Activated T-cell treated with anti-CD3 and anti-CD28 coated beads, Interleukin-2, amount 50 U/mL, for 72 hours (primary cell): ENCODE measurements at regions not wholly inside any gene's neighbourhood (a gene's known extent, or its start where the extent isn't known, plus 50 kb on each side); places are given as distances from the start of the nearest gene placed in this dataset.

Experiments
- ATAC-seq, 2 donors: fragments of 150-1000 bp; cut with Tn5 transposase; replicated peaks in 1 of 2; 2 replicates each; pipeline ENCODE4 v1.10.0; 2021; ENCODE audit warnings: moderate library complexity in 2 of 2, mild to moderate bottlenecking in 1 of 2
- DNase-seq, 2 donors: peaks; one replicate each; pipeline ENCODE4 v3.0.0; 2021 to 2022; ENCODE audit warnings: mixed read lengths in 1 of 2
- H3K27ac Mint-ChIP-seq: one replicate; pipeline ENCODE4 v1.8.0; 2022; ENCODE audit warnings: mild to moderate bottlenecking, moderate library complexity, mixed read lengths
- H3K27me3 Mint-ChIP-seq: one replicate; pipeline ENCODE4 v1.8.0; 2022; ENCODE audit warnings: low read depth, mixed read lengths
- H3K36me3 Mint-ChIP-seq, 2 donors: one replicate each; pipeline ENCODE4 v1.8.0; 2022; ENCODE audit warnings: mixed read lengths in 2 of 2, mild to moderate bottlenecking in 1 of 2; ENCODE audit not compliant: insufficient read depth in 2 of 2
- H3K4me1 Mint-ChIP-seq: one replicate; pipeline ENCODE4 v1.8.0; 2022; ENCODE audit warnings: low read depth, mixed read lengths
- H3K4me3 Mint-ChIP-seq, 2 donors: one replicate each; pipeline ENCODE4 v1.8.0; 2022; ENCODE audit warnings: mild to moderate bottlenecking in 2 of 2, mixed read lengths in 2 of 2, moderate library complexity in 2 of 2
- H3K9me3 Mint-ChIP-seq, 2 donors: one replicate each; pipeline ENCODE4 v1.8.0; 2022; ENCODE audit warnings: mixed read lengths in 2 of 2

GRCh38 chr6:6808343-6808742 lies 219.8 kb downstream of the LY86 start:
- H3K27ac Mint-ChIP-seq, result no peak overlapping the region
- H3K9me3 Mint-ChIP-seq, result no peaks in the 10 kb centered on the region
- H3K4me1 Mint-ChIP-seq, result peaks cover 32% of the 10 kb centered on the region
- peaks cover 32% of the 10 kb centered on the region for H3K27me3 Mint-ChIP-seq
- ATAC-seq, result no peak
- no peak for DNase-seq
- H3K4me3 Mint-ChIP-seq, result no peak overlapping the region
- H3K36me3 Mint-ChIP-seq, result no peaks in the 10 kb centered on the region

- H3K9me3 Mint-ChIP-seq, result no peaks in the 10 kb centered on the region
- H3K4me3 Mint-ChIP-seq, result no peak overlapping the region
- H3K27me3 Mint-ChIP-seq, result peaks cover 31% of the 10 kb centered on the region
- no peak overlapping the region for H3K27ac Mint-ChIP-seq
- no peak for DNase-seq
- H3K36me3 Mint-ChIP-seq, result no peaks in the 10 kb centered on the region
- peaks cover 26% of the 10 kb centered on the region for H3K4me1 Mint-ChIP-seq
- no peak for ATAC-seq
Measured at GRCh38 chr6:6808915-6809314, 220.4 kb downstream of the LY86 start.

DNA sequence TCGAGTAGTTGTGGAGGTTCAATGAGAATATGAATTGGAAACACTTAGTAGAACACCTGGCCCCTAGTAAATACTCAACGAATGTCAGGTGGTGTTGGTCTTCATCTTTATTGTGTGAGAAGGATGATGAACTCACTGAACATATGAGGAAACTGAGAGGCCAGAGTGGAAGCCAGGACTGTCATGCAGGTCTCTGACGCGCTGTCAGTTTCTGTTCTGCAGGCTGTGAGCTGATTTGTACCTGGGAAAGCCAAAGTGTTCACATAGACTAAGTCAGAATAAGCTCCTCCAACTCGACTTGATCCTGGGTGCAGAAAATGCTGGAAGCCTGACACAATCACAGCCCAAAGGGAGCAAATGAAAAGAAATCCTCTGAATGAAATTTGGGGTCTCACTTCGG lies 222.2 kb downstream of the LY86 start:
- Mint-ChIP-seq H3K4me1 (peaks cover 17% of the 10 kb centered on the region), H3K27me3 (peaks cover 23% of the 10 kb centered on the region), H3K9me3 (no peaks in the 10 kb centered on the region), H3K27ac (no peak overlapping the region), H3K36me3 (no peaks in the 10 kb centered on the region), H3K4me3 (peak overlapping the region; percentile 82 to 88)
- ATAC-seq (peak; percentile 44), DNase-seq (no peak)

GRCh38 chr6:6811128-6812009 lies 222.8 kb downstream of the LY86 start:
- peak in 1 of 2 donors; percentile 23 for DNase-seq
- Mint-ChIP-seq H3K4me3 (peak overlapping the region; percentile 82 to 88), H3K36me3 (no peaks in the 10 kb centered on the region), H3K27me3 (peaks cover 22% of the 10 kb centered on the region), H3K27ac (peak overlapping the region; percentile 8), H3K4me1 (peaks cover 17% of the 10 kb centered on the region), H3K9me3 (no peaks in the 10 kb centered on the region)
- peak; percentile 57 to 89 for ATAC-seq

DNA sequence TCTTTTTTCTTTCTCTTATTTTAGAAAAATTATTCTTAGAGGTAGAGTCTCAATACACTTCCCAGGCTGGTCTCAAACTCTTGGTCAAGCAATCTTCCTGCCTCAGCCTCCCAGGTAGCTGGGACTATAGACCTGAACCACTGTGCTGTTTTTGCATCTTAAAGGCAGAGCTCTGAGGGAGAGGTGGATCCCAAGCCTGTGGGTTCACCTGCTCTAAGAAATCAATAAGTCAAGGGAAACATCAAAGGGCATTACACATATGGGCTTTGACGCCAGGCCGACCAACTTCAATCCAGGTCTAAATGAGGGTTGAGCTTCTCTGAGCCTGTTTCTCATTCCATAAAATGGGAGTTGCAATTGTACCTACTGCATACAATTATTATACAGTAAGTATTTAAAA lies 223.9 kb downstream of the LY86 start:
- DNase-seq (no peak), ATAC-seq (no peak)
- Mint-ChIP-seq H3K27me3 (peaks cover 14% of the 10 kb centered on the region), H3K27ac (no peak overlapping the region), H3K9me3 (no peaks in the 10 kb centered on the region), H3K4me1 (peaks cover 17% of the 10 kb centered on the region), H3K36me3 (no peaks in the 10 kb centered on the region), H3K4me3 (no peak overlapping the region)

- ATAC-seq (no peak), DNase-seq (no peak)
- Mint-ChIP-seq H3K27me3 (peaks cover 10% of the 10 kb centered on the region), H3K9me3 (no peaks in the 10 kb centered on the region), H3K4me3 (no peak overlapping the region), H3K4me1 (peaks cover 13% of the 10 kb centered on the region), H3K27ac (no peak overlapping the region), H3K36me3 (no peaks in the 10 kb centered on the region)
Measured at GRCh38 chr6:6815732-6816131, 227.2 kb downstream of the LY86 start.

GRCh38 chr6:6816716-6817115 lies 228.2 kb downstream of the LY86 start:
- DNase-seq (no peak), ATAC-seq (no peak)
- peaks cover 9% of the 10 kb centered on the region for H3K27me3 Mint-ChIP-seq
- no peak overlapping the region for H3K4me3 Mint-ChIP-seq
- no peaks in the 10 kb centered on the region for H3K9me3 Mint-ChIP-seq
- no peak overlapping the region for H3K27ac Mint-ChIP-seq
- no peaks in the 10 kb centered on the region for H3K36me3 Mint-ChIP-seq
- peaks cover 3% of the 10 kb centered on the region for H3K4me1 Mint-ChIP-seq

DNA sequence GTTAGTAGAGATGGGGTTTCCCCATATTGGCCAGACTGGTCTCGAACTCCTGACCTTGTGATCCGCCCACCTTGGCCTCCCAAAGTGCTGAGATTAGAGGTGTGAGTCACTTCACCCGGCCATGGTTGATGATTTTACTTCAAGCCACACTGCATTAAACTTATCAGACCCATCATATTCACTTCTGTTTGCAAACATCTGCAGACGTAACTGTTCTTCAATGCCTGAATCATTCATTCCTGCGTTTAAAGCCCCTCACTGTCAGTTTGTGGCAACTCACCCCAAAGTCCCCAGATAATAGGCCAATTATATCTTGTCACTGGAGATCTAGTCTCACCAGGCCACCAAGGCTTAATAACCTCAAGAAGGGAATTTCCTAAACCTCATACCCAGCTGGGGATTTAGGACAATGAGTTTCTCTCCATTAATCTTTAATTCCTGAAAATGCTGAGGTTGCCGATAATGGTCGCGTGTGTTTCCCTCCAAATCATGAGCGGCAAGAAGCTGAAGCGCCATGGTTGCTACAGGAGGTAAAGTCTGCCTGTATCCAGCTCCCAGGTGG lies 229.6 kb downstream of the LY86 start:
- Mint-ChIP-seq H3K4me1 (no peaks in the 10 kb centered on the region), H3K36me3 (no peaks in the 10 kb centered on the region), H3K4me3 (no peak overlapping the region), H3K27ac (no peak overlapping the region), H3K9me3 (no peaks in the 10 kb centered on the region), H3K27me3 (peaks cover 9% of the 10 kb centered on the region)
- ATAC-seq, result no peak
- DNase-seq, result no peak

DNA sequence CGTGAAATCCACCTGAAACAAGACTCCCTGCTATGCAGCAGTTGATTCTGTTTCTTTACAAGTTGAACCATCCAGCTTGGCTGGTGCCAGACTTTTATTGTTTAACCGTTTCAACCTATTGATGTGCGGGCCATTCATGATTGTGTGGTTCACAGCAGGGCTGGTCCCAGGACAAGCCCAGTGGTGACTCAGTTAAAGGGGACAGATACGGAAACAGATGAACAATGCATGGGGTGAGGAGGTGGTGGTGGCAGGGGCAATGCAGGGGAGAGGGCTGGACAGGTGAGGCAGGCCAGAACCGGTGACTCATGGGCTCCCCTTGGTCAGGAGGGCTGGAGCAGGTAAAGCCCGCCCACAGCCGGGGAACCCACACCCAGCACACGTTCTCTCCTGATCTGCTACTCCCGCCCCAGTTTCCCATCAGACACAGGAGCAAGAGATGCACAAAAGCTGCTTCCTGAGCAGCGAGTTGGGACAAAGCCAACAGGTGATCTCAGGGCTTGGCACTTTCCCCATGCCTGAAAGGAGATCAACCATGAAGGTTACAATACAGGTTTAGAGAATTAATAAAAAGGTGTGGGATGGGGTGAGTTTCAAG lies 232.2 kb downstream of the LY86 start:
- ATAC-seq, result no peak
- DNase-seq, result no peak
- Mint-ChIP-seq H3K27ac (no peak overlapping the region), H3K9me3 (no peaks in the 10 kb centered on the region), H3K27me3 (peaks cover 9% of the 10 kb centered on the region), H3K4me3 (no peak overlapping the region), H3K4me1 (no peaks in the 10 kb centered on the region), H3K36me3 (no peaks in the 10 kb centered on the region)

GRCh38 chr6:6821639-6822261 lies 233.2 kb downstream of the LY86 start:
- ATAC-seq (no peak), DNase-seq (no peak)
- Mint-ChIP-seq H3K36me3 (no peaks in the 10 kb centered on the region), H3K4me1 (peaks cover 8% of the 10 kb centered on the region), H3K9me3 (no peaks in the 10 kb centered on the region), H3K27me3 (peaks cover 9% of the 10 kb centered on the region), H3K27ac (no peak overlapping the region), H3K4me3 (no peak overlapping the region)

DNA sequence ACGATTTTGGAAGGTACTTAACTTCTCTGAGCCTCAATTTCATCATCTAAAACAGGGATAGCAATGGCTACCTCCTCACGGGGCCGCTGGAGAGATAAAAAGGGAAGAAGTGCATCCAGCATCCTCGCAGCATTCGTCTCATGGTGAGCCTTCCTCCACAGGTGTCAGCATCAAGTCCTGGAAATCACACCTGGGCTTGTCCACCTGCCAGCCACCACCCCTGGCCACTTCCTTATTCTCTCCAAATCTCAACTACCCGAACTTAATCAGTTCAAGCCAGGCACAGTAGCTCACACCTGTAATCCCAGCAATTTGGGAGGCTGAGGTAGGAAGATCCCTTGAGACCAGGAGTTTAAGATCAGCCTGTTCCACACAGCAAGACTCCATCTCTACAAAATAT lies 234.5 kb downstream of the LY86 start:
- H3K36me3 Mint-ChIP-seq, result no peaks in the 10 kb centered on the region
- H3K4me1 Mint-ChIP-seq, result peaks cover 12% of the 10 kb centered on the region
- peaks cover 11% of the 10 kb centered on the region for H3K27me3 Mint-ChIP-seq
- ATAC-seq (no peak), DNase-seq (no peak)
- H3K27ac Mint-ChIP-seq, result no peak overlapping the region
- no peaks in the 10 kb centered on the region for H3K9me3 Mint-ChIP-seq
- H3K4me3 Mint-ChIP-seq, result no peak overlapping the region

DNA sequence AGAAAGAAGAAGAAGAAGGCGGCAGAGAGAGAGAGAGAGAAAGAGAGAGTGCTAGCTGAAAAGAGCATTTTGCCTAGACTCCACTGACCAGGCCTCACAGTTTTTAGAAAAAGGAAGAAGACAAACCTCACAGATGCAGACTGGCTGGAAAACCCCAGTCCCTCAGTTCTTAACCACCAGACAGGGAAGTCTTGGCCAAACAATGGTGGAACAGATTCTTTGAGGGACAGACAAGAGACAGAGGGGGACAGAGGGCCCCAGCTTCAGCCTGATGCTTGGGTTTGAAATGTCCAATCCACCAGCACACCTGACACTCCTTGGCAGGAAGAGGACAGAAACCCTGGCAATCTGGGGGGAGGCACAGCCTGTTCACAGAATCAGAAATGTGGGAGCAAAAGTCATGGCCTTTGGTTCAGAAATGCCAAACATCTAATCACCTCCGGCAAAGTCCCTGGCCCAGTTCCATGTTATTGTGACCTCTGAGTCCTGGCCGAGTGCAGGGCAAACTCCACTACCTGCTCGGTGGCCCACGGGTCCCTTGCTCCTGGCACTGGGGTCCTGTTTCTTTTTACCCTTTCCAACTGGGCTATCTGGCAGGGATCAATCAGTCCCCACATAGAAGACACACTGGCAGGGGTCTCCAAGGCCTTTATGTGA lies 235.2 kb downstream of the LY86 start:
- Mint-ChIP-seq H3K4me3 (no peak overlapping the region), H3K27ac (no peak overlapping the region), H3K36me3 (no peaks in the 10 kb centered on the region), H3K9me3 (no peaks in the 10 kb centered on the region), H3K27me3 (peaks cover 16% of the 10 kb centered on the region), H3K4me1 (peaks cover 12% of the 10 kb centered on the region)
- ATAC-seq (no peak), DNase-seq (no peak)

DNA sequence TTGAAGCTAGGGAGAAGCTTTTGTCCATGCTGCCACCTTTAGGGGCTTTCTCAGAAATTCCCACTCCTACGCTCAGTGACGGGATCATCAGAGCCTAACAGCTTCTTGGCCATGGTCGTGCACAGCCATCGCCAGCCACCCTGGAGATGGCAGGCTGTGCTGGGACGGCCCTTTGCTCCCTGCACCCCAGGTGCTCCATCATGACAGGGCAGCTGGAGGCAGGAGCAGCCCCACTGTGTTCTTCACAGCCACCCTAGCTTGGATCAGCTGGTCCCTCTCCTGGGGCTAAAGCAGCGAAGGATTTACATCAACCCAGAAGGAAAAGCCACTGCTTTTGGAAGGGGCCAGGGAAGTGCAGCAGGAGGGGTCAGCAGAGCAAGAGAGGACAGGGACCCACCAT lies 235.9 kb downstream of the LY86 start:
- DNase-seq (no peak), ATAC-seq (no peak)
- H3K27me3 Mint-ChIP-seq, result peaks cover 16% of the 10 kb centered on the region
- H3K27ac Mint-ChIP-seq, result no peak overlapping the region
- peaks cover 12% of the 10 kb centered on the region for H3K4me1 Mint-ChIP-seq
- H3K4me3 Mint-ChIP-seq, result no peak overlapping the region
- no peaks in the 10 kb centered on the region for H3K9me3 Mint-ChIP-seq
- no peaks in the 10 kb centered on the region for H3K36me3 Mint-ChIP-seq
